SW480 (cell line): ENCODE measurements at regions not wholly inside any gene's neighbourhood (a gene's known extent, or its start where the extent isn't known, plus 50 kb on each side); places are given as distances from the start of the nearest gene placed in this dataset.

Experiments used
- DNase-seq: peaks from one replicate; pipeline ENCODE4 v3.0.0-alpha.2; 2016; ENCODE audit warnings: low spot score

DNA sequence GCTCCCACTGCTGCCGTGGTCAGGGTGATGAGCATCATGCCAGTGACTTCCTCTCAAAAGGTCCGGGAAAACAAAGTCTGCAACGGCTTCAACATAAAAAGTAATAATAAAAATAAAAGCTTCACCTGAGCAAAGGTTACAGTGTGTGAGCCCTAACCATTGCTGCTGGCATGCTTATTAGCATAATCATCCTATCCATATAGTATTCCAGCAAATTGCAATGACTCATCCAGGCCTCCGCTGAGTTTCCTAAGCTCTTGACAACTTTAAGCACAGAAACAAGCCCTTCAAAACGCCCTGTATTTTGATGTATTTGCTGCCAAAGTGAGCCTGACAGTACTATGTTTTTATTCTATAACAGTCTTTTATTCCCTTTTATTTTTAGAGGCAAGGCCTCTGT lies 100.5 kb downstream of the AASDH start:
- DNase-seq: no peak

DNA sequence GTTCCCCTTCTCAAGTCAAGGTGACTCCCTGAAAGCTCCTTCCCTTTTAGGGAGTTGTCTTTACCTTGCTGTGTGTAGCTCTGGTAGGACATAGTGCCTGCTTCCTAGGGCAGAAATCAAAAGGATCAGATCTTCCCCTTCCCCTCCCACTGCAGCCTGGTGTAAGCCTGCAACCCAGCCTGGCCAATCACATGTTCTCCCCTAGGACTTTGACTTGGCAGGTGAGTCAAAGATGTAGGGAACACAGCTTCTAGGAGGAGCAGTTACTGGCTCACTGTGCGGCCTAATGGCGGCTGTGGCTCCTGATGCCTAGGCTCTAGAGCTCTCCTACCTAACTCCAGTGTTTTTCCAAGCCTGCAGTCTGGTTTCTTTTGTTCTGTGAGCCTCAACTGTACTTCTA lies 103.9 kb downstream of the AASDH start:
- DNase-seq: no peak

DNA sequence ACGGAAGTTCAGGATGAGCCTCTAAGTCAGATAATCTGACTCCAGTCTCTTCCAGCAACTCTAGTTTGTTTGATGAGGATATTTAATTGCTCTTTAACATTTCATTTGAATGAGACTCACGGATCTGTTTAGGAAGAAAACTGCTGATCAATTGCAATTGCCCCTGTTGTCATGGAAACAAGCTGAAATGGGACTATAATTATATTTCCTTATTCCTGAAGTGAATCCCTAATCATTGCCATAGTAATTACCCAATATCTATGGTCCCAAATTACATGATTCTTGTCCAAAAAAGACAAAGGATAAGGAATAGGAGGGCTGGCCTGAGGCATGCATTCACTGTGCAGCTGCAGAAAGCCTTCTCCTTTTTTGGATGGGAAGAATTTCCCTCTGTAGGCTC lies 105.3 kb downstream of the AASDH start:
- no peak for DNase-seq

DNA sequence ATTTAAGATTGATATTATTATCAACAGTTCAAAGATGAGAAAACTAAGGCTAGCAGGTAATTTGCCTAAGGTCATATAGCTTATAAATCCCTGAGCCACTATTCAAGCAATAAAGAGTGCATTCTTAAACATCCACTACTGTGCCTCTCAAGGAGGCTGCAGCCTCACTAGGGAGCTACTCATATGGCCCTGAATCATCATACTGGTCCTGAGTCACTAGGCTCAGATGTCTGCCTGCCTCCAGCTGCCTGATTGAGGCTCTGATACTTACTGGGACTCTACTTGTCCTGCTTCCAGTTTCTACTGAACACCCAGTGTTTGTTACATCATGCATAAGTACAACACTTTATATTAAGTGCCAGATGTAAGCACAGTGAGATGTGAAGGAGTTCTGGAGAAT lies 110.7 kb downstream of the AASDH start:
- no peak for DNase-seq

DNA sequence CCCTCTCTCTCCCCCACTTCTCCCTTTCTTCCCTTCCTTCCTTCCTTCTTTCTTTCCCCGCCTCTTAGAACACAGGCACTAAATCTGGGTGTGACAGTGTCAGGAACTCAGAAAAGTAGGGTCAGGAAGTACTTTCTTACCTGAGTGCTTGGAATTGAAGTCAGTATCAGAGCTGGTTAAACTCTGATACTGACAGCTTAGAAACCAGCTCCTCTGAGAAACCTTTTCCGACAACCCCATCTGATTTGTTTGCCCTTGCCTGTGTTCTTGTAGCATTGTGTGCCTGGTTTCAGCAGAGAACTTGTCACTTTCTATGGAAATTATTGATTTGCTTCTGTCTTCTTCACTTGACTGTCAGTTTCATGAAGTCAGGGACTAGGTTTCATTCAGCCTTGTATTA lies 113.9 kb downstream of the AASDH start:
- no peak for DNase-seq

DNA sequence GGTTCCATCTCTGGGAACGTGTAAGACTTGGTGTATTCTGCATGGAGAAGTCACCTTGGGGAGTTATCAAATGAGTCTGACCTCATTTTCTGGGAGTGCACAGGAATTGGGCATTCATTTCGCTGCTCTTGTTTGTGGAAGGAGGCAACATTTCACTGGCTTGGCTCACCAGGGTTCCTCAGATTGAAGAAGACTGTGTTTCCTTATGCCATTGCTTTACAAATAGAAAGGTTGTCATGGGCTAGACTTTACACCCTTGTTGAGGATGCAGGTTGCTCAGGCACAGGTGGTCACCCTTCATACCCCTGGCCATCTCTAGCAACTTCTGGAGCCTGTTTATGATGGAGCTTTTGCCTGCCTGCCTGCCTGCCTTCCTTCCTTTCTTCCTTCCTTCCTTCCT lies 114.4 kb downstream of the AASDH start:
- no peak for DNase-seq

DNA sequence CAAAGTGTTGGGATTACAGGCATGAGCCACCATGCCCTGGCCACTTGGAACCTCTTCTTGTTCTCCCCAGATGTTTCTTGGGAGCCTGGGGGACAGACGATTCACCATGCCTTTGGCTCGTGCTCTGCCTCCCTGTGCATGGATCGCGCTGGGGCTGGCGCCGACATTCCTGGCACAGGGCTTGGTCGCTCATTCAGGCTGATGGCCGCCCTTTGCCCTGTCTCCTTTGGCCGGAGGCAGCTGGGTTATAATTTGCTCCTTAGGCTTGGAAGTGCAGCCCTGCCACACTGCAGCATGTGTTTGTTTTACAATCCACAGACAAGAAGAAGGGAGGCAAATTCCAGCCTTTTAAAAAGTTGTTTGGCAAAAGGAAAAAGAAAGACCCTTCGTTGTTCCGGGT lies 115.3 kb downstream of the AASDH start:
- DNase-seq: no peak

DNA sequence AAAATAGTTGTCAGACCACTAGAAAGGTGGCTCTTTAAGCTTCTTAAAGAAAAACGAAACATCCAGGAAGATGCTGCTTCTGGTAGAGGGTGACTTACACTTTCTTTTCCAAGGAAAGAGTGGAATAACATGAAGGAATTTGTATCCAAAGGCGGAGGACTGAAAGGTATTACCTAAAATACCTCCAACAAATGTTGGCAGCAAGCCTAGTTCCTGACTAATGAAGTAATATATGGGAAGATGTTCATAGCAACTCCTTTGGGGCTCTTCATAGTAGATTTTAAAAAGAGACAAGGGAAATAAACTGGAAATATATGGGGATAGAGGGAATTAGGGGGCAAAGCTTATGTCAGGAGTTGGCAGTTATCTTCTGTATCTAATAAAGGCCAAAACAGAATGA lies 116.2 kb downstream of the AASDH start:
- DNase-seq: no peak

DNA sequence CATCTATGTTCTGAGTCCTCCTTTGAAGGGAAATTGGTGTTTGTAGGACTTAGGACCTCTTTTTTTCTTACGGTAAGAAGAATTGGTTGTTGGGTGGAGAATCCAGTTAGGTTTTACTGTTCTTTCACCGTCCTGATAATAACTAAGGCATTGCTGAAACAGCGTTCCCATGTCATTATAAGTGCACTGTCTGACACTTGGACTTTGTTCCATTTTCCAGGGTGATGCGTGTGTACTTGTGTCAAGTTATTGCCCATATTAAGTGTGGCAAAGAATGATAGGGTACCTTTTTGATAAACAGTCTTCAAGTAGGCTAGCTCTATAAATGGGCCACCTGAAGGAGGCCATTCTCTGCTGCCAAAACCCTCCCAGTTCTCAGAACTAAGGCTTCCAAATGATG lies 119.7 kb downstream of the AASDH start:
- DNase-seq: no peak

DNA sequence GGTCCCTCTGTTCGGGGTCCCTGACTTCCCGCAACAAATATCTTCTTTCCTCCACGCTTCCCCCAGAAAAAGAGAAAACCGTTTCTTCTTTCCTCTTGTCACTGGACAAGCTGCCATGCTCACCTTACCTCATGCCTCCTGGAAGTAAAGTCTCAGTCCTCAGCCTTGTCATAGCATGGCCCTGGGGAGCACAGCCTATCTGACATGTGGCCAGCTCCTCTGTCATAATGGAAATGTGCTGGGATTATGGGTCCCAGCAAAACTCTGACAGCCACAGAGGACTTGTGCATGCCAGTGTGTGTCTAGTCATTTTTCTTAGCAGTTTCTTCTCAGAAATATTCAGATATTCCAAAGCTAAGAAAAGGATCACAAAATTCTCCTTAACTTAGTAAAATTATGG lies 122.4 kb downstream of the AASDH start:
- DNase-seq: no peak

DNA sequence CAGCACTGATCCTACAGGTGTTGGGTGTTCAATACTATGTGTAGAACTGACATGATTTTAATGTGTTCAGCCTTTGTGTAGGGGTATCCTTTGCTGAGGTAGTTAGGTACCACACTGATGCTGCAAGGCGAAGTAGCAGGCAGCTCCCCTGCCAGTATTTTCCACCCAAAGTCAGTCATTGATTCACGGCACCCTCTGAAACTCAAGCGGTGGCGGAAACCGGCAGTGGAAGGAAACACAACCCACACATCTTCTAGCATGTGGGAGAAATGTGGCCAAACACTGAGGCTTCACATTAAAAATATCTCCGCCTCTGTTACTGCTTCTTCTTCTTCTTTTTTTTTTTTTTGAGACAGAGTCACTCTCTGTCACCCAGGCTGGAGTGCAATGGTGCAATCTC lies 126.3 kb downstream of the AASDH start:
- no peak for DNase-seq

DNA sequence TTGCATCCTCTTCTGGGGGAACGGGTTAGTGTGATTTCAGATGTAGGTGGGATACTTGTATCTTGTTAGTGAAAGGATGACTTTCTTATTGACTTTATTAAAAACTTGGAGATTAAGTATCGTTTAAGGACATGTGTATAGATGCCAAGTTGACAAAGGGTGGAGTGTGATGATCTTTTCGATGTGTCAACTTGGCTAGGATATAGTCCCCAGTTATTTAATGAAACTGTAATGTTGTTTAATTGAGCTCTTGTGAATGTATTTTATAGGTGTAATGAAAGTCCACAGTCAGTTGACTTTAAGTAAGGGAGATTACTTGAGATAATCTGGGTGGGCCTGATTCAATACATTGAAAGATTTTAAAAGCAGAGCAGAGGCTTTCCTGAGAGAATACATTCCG lies 127.0 kb downstream of the AASDH start:
- DNase-seq: no peak

DNA sequence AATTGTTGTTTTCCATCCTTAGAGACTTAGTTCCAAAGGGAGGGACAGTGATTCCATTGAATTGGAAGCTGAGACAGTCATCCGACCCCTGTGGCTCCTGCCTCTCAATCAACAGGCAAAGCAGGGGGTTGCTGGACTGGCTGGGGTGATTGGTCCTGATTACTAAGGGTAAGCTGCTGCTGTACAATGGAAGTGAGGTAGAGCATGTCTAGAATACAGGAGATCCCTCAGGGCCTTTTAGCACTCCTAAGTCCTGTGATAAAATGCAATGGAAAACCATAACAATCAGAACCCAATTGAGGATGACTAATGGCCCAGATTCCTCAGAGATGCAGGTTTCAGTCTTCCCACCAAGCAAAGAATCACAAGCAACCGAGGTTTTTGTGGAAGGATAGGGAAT lies 127.6 kb downstream of the AASDH start:
- no peak for DNase-seq

DNA sequence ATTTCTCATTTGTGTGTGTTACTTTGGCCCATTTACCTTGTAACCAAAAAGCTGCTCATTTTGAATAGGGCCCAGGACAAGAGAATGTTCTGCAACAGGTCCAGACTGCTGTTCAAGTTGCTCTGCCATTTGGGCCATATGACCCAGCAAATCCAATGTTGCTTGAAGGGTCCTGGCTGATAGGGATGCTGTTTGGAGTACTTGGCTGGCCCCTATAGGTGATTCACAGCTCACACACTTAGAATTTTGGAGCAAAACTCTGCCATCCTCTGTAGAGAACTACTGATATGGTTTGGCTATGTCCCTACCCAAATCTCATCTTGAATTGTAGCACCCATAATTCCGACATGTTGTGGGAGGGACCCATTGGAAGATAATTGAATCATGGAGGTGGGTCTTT lies 131.5 kb downstream of the AASDH start:
- no peak for DNase-seq

DNA sequence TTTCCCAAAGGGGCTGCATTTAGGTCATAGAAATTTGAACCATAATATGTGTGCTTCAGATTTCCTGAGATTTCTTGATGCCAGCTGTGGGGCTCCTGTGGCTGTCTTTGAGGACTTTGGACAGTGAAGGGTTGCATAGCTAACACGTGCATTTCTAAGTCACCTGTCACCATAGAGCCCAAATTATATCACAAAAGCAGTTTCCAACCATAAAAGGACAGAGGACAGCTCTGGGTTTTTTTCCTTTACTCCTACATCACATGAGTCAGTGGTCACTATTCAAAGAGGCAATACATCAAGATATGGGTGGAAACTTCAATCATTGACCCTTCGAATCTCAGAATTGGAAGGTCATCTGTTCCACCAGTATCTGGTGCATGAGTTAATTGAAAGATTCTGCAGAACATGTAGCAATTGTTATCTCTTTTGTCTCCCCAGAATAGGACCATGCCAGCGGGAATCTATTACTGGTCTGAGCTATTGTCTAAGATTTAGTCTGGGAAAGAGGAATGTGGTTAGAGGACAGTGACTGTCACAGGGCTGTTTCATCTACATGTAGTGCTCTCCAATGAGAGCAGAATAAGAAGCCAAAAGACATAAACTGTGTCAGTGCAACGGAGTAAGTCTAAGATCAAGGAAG lies 133.5 kb downstream of the AASDH start:
- DNase-seq: no peak

DNA sequence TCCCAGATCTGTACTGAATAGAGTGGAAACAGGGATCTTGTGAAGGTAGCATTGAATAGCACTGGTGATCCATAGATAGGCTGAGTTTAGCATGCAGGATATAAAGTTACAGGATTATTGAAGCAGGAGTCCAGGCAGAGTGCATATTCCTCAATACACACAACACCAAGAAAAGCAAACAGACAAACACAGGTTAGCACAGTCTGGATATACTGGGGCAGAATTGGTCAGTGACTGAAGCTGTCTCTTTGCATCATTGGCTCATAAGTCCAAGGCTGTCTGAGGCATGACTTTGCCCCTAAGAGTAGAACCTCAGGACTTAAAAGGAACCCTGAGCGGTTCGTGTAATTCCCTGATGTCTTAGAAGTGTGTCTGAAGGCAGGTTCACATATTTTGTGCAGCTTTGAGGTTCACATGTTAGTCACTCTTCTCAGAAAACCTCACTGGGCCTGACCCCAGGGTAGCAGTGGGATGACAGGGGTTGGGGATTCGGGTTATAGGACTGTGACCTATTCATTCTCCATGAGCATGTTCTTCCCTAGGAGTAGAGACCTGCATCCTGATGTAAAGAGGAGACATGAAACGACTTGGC lies 134.6 kb downstream of the AASDH start:
- DNase-seq: no peak

DNA sequence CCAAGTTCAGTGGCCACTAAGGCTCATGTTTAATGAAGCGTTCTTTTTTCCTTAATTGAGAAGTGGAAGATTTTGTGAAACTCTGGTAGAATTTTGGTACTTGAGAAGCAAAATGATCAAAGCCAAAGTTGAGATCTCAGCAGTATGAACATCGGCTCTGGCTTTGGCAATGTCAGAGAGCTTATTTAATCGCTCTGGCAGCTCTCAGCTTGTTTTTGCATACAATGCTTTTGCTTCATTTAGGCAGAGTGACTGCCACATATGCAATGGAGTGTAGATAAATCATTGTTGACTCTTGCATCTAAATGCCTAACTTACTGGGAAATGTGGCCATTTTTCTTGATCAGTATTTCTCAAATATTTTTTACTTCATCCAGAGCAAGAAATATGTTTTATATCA lies 135.7 kb downstream of the AASDH start:
- DNase-seq: no peak

DNA sequence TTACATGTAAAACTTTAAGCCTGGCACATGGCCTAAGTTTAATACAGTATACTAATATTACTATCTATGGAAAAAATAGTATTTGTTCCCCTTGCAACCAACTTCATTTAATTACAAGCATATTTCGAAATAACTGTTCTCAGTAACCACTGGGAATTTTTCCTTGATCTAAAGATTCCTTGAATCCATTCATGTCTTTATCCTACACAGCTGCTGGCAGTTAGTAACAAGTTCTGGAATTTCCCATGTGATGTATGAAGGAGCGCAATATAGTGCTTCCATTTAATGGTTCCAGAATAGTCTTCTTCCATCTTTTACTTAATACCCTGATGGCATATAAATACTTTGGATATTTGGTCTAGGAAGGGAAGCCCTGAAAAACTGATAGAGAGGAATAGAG lies 136.5 kb downstream of the AASDH start:
- no peak for DNase-seq

DNA sequence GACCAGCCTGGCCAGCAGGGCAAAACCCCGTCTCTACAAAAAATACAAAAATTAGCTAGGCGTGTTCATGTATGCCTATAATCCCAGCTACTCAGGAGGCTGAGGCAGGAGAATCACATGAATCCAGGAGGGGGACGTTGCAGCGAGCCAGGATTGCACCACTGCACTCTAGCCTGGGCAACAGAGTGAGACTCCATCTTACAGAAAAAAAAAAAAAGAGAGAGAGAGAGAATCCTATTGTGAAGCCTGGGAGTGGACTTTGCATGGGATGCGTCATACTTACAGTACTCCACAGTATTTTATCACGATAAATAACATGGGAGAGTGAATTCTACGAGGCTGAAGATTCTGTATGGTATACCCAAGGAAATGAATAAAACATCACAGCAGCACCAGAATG lies 139.6 kb downstream of the AASDH start:
- no peak for DNase-seq

DNA sequence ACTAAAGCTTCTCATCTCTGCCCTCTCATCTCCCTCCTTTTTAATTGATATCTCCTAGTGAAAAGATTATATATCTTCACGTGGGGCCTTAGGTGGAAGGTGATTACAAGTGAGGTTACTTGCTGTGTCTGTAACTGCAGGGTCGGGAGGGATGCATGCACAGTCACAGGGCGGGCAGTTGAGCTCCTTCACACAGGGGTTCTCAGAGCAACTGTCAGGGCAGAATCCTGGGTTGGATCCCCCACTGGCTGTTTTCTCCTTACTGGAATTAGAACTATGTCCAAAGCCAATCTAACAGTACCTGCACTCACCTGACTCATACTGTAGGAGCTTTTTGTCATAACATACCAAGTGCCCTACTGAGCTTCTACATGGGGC lies 141.1 kb downstream of the AASDH start:
- DNase-seq: no peak

DNA sequence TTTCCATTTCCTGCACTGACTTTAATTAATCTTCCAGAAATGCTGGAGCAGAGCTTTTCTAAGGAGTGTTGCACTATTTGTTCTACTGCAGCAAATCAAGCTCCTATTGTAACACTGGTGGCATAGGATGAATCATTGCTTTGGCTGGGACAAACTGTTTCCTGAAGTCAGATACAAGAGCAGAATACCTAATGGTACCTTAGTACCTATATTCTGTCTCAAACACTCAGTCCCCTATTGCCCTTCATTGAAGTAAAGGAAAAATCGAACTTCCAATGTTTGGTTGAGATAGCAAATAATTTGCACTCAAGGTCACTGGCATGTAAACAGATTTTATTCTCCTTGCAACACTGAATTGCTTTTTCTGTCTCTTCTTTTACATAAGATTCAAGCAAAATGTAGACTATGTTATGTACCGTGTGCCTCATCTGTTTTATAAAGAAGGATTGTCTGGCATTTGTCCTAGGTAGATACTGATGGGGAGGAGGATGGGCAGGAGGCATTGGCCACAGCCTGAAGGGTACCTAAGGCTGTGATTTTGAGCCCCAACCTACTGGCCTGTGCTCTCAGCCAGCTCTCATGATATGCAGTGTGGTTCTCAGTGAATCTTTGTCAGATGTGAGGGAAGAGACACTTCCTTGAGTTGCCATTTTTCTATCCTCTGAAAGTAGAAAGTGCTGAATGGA lies 141.6 kb downstream of the AASDH start:
- DNase-seq: no peak

DNA sequence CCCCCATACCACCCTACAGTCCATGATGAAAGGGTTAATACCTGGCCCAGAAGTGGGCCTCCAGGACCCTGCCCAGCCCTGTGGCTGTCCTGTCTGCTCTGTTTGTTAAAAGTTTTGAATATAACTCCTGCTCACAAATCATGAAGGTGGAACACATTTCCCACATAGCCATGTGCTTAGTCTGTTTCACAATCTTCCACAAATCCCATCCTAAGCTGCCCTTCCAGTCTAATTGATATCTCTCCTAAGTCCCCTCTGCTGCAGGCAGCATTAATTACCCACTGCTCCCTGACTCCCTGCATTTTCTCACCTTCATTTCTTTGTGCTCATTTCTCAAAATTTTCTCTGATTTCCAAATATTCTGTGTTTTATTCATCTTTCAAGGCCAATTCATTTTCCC lies 142.6 kb downstream of the AASDH start:
- no peak for DNase-seq

DNA sequence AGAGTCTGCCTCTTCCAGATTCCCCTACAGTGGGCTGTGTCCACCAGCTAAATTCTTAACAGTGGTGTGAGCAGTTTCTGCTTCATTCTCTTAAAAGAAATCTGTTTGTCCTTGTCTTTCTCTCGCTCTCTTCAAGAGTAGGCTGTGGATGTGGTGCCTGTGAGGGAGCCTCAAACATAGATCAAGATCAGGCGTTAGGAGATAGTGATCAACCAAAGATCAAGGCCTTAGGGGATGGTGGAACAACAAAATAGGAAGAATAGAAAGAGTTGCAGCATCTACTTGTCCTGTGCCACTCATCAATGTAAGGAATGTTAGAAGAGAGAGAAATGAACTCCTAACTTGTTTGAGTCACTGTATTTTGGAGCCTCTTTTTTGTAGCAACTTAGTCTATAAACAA lies 144.2 kb downstream of the AASDH start:
- no peak for DNase-seq

DNA sequence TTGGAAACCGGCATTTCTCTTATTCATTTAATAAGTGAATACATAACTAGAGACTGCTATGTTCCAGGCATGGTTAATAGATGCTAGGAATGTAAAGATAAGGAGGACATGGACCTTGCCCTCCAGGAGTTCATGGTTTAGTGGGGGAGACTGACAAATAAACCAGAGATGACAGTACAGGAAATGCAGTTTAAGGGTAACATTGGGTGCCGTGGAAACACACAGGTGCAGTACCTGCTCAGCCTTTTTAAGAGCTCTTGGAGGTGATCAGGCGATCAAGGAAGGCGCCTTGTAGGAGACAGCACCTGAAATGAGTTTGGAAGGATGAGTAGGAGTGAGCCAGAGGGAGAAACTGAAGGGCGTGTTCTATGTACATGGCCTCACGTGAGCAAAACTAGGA lies 145.8 kb downstream of the AASDH start:
- no peak for DNase-seq
